ENCODE measurements at regions not wholly inside any gene's neighbourhood (a gene's known extent, or its start where the extent isn't known, plus 50 kb on each side); places are given as distances from the start of the nearest gene placed in this dataset.

GRCh38 chr13:80529734-80530133 is 188.8 kb upstream of the SPRY2 start:
- TF ChIP-seq EZH2 (IDR thresholded peaks at IDR 0.05; ENCODE audit: low read depth, unreplicated experiment) (no peak), CTCF (conservative IDR thresholded peaks at IDR 0.05; ENCODE audit: low read depth in 2 of 2) (no peak), EZH2phosphoT487 (IDR thresholded peaks at IDR 0.05; ENCODE audit: unreplicated experiment) (no peak), CREB1 (CRISPR knock-in tag; IDR thresholded peaks at IDR 0.05; ENCODE audit: low read depth) (no peak), POLR2AphosphoS5 (IDR thresholded peaks at IDR 0.05; ENCODE audit: low read depth) (no peak), ZNF331 (CRISPR knock-in tag; IDR thresholded peaks at IDR 0.05; ENCODE audit: low read depth) (no peak), JUNB (IDR thresholded peaks at IDR 0.05; ENCODE audit: unreplicated experiment) (no peak)
- TF ChIP-seq, protein P1, sequence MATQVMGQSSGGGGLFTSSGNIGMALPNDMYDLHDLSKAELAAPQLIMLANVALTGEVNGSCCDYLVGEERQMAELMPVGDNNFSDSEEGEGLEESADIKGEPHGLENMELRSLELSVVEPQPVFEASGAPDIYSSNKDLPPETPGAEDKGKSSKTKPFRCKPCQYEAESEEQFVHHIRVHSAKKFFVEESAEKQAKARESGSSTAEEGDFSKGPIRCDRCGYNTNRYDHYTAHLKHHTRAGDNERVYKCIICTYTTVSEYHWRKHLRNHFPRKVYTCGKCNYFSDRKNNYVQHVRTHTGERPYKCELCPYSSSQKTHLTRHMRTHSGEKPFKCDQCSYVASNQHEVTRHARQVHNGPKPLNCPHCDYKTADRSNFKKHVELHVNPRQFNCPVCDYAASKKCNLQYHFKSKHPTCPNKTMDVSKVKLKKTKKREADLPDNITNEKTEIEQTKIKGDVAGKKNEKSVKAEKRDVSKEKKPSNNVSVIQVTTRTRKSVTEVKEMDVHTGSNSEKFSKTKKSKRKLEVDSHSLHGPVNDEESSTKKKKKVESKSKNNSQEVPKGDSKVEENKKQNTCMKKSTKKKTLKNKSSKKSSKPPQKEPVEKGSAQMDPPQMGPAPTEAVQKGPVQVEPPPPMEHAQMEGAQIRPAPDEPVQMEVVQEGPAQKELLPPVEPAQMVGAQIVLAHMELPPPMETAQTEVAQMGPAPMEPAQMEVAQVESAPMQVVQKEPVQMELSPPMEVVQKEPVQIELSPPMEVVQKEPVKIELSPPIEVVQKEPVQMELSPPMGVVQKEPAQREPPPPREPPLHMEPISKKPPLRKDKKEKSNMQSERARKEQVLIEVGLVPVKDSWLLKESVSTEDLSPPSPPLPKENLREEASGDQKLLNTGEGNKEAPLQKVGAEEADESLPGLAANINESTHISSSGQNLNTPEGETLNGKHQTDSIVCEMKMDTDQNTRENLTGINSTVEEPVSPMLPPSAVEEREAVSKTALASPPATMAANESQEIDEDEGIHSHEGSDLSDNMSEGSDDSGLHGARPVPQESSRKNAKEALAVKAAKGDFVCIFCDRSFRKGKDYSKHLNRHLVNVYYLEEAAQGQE (IDR thresholded peaks at IDR 0.05; ENCODE audit: unreplicated experiment): no peak
